Nephron progenitor cell (in vitro differentiated cells): ENCODE measurements at regions not wholly inside any gene's neighbourhood (a gene's known extent, or its start where the extent isn't known, plus 50 kb on each side); places are given as distances from the start of the nearest gene placed in this dataset.
"Not testable (repeated sequence)": the region's sequence is repeated elsewhere in the genome, so short reads cannot be mapped to it uniquely, and the experiment has no call there.

ENCODE experiments used
- DNase-seq: peaks from one replicate; pipeline ENCODE4 v3.0.0; 2021
- H3K27ac Mint-ChIP-seq: 2 replicates; pipeline ENCODE4 v1.8.0; 2021; ENCODE audit warnings: mild to moderate bottlenecking, moderate library complexity, mixed read lengths
- H3K27me3 Mint-ChIP-seq: 2 replicates; pipeline ENCODE4 v1.8.0; 2021; ENCODE audit warnings: mild to moderate bottlenecking, low read depth, mixed read lengths; ENCODE audit not compliant: poor library complexity
- H3K36me3 Mint-ChIP-seq: 2 replicates; pipeline ENCODE4 v1.8.0; 2021; ENCODE audit warnings: low read depth, mixed read lengths
- H3K4me1 Mint-ChIP-seq: 2 replicates; pipeline ENCODE4 v1.8.0; 2021; ENCODE audit warnings: mixed read lengths
- H3K4me3 Mint-ChIP-seq: 2 replicates; pipeline ENCODE4 v1.8.0; 2021; ENCODE audit warnings: mild to moderate bottlenecking, moderate library complexity, mixed read lengths
- H3K9me3 Mint-ChIP-seq: 2 replicates; pipeline ENCODE4 v1.8.0; 2021; ENCODE audit warnings: mild to moderate bottlenecking, moderate library complexity, mixed read lengths
- TF ChIP-seq, protein P1 (sequence below): fragments of 200-600 bp; sonication (generic); IDR thresholded peaks from 2 replicates; pipeline ENCODE4 v1.5.0; 2021; ENCODE audit warnings: antibody characterized with exemption

DNA sequence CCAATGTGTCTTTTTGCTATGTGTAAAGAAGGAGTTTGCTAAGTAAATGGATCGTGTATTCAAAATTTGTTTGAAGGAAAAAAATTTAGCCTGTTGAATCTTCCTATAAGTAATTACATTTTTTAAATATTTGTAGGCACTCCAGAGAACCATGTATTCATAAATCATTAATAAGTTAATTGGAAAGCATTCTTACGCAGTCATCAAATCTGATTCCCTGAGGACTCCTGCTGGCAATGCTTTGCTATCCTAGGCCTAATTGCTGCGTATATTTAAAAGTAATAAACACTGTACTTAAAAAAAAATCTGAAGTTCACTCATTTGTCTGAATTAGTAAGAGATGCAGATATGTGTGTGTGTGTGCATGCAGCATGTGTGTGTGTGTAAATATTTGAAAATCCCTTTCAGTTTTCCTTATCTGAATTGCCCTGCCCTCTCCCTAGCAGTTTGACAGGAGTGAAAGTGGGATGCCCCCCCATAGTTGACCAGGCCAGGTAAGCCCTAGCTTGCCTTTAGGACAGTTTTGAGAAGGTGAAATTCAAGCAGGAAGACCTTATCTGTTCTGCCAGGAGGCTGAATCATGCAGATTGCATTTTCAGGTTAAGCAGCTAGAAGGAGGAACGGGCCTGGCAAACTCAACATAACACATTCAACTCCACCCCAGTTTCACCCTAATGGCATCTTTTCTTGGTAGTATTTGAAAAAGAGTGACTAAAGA, 81.2 kb upstream of the DNAH5 start:
- DNase-seq = no peak

DNA sequence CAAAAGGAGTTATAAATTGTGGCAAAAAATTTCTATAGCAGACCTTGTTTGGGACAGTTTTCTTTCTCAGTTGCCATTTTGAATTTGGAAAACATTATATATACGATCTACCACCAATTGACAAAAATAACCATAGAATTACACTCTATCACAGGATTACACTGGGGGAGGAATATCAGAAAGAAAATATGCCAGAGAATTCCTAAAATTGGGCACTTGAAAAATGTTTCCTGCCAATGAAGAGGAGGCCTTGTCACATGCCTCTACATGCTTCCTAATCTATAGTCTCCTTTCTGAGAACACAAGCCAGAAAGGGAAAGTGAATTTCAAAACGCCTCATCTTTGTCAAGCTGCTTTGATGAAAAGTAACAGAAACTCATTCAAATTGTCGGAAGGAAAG, 78.5 kb upstream of the DNAH5 start:
- H3K9me3 Mint-ChIP-seq = peaks cover 10% of the 10 kb centered on the region
- H3K4me1 Mint-ChIP-seq = no peaks in the 10 kb centered on the region
- H3K36me3 Mint-ChIP-seq = no peaks in the 10 kb centered on the region
- H3K27ac Mint-ChIP-seq = no peak overlapping the region
- DNase-seq = no peak
- peaks cover 12% of the 10 kb centered on the region for H3K27me3 Mint-ChIP-seq
- no peak overlapping the region for H3K4me3 Mint-ChIP-seq
- TF ChIP-seq, protein P1, sequence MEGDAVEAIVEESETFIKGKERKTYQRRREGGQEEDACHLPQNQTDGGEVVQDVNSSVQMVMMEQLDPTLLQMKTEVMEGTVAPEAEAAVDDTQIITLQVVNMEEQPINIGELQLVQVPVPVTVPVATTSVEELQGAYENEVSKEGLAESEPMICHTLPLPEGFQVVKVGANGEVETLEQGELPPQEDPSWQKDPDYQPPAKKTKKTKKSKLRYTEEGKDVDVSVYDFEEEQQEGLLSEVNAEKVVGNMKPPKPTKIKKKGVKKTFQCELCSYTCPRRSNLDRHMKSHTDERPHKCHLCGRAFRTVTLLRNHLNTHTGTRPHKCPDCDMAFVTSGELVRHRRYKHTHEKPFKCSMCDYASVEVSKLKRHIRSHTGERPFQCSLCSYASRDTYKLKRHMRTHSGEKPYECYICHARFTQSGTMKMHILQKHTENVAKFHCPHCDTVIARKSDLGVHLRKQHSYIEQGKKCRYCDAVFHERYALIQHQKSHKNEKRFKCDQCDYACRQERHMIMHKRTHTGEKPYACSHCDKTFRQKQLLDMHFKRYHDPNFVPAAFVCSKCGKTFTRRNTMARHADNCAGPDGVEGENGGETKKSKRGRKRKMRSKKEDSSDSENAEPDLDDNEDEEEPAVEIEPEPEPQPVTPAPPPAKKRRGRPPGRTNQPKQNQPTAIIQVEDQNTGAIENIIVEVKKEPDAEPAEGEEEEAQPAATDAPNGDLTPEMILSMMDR = no peak

More for the DNA sequence above, 81.2 kb upstream of the DNAH5 start:
- TF ChIP-seq, protein P1 = no peak
- Mint-ChIP-seq H3K9me3 (no peaks in the 10 kb centered on the region), H3K4me3 (no peak overlapping the region), H3K36me3 (no peaks in the 10 kb centered on the region), H3K27ac (no peak overlapping the region), H3K4me1 (peaks cover 6% of the 10 kb centered on the region), H3K27me3 (peaks cover 8% of the 10 kb centered on the region)

- H3K27ac Mint-ChIP-seq, DNase-seq, H3K27me3 Mint-ChIP-seq, H3K4me3 Mint-ChIP-seq, H3K4me1 Mint-ChIP-seq, H3K36me3 Mint-ChIP-seq: not testable (repeated sequence)
- H3K9me3 Mint-ChIP-seq = peaks cover 10% of the 10 kb centered on the region
These were observed 76.5 kb upstream of the DNAH5 start for GRCh38 chr5:14020944-14021343.

- Mint-ChIP-seq H3K4me1 (no peaks in the 10 kb centered on the region), H3K27ac (no peak overlapping the region), H3K4me3 (no peak overlapping the region), H3K36me3 (no peaks in the 10 kb centered on the region), H3K27me3 (peaks cover 7% of the 10 kb centered on the region), H3K9me3 (peaks cover 10% of the 10 kb centered on the region)
- TF ChIP-seq, protein P1 = no peak
- DNase-seq = no peak
These were observed 75.3 kb upstream of the DNAH5 start for GRCh38 chr5:14019768-14020290.

GRCh38 chr5:14017904-14018303, 73.4 kb upstream of the DNAH5 start:
- DNase-seq = no peak
- Mint-ChIP-seq H3K27ac (no peak overlapping the region), H3K36me3 (no peaks in the 10 kb centered on the region), H3K9me3 (peaks cover 10% of the 10 kb centered on the region), H3K4me1 (no peaks in the 10 kb centered on the region), H3K27me3 (peaks cover 7% of the 10 kb centered on the region), H3K4me3 (no peak overlapping the region)
- TF ChIP-seq, protein P1 = no peak

- no peak overlapping the region for H3K4me3 Mint-ChIP-seq
These were observed 72.1 kb upstream of the DNAH5 start for GRCh38 chr5:14016549-14016948.

More at GRCh38 chr5:14016549-14016948, 72.1 kb upstream of the DNAH5 start:
- Mint-ChIP-seq H3K27ac (no peak overlapping the region), H3K4me1 (peaks cover 5% of the 10 kb centered on the region), H3K27me3 (peaks cover 7% of the 10 kb centered on the region), H3K36me3 (no peaks in the 10 kb centered on the region), H3K9me3 (peaks cover 10% of the 10 kb centered on the region)
- TF ChIP-seq, protein P1 = no peak
- no peak for DNase-seq
